ENCODE measurements at regions not wholly inside any gene's neighbourhood (a gene's known extent, or its start where the extent isn't known, plus 50 kb on each side); places are given as distances from the start of the nearest gene placed in this dataset.

GRCh38 chrX:82648062-82648461 is 860.0 kb upstream of the POU3F4 start:
- TF ChIP-seq SUZ12 (IDR thresholded peaks at IDR 0.05) (no peak), PKNOX1 (IDR thresholded peaks at IDR 0.05) (no peak), L3MBTL2 (conservative IDR thresholded peaks at IDR 0.05) (no peak), ARNT (IDR thresholded peaks at IDR 0.05) (no peak), HDGF (IDR thresholded peaks at IDR 0.05; ENCODE audit: borderline replicate concordance) (no peak)
- POLR2A ChIA-PET: no interaction called here
- no peak for DNase-seq (ENCODE audit: extremely low spot score)
- CTCF ChIA-PET: no interaction called here

- TF ChIP-seq ARNT (IDR thresholded peaks at IDR 0.05): no peak
- TF ChIP-seq BHLHE40 (IDR thresholded peaks at IDR 0.05; ENCODE audit: borderline replicate concordance): no peak
- TF ChIP-seq LEF1 (IDR thresholded peaks at IDR 0.05; ENCODE audit: borderline replicate concordance): no peak
- no peak for TF ChIP-seq SUZ12 (IDR thresholded peaks at IDR 0.05)
- CTCF ChIA-PET: no interaction called here
- POLR2A ChIA-PET: no interaction called here
- DNase-seq (ENCODE audit: extremely low spot score): no peak
These were observed 858.4 kb upstream of the POU3F4 start for GRCh38 chrX:82649645-82650044.

GRCh38 chrX:82658492-82658891 is 849.6 kb upstream of the POU3F4 start:
- ChIA-PET CTCF (no interaction called here), POLR2A (no interaction called here)
- TF ChIP-seq ELF4 (IDR thresholded peaks at IDR 0.05) (no peak), TARDBP (IDR thresholded peaks at IDR 0.05) (no peak), ARNT (IDR thresholded peaks at IDR 0.05) (no peak), FOXK2 (IDR thresholded peaks at IDR 0.05) (no peak), SUZ12 (IDR thresholded peaks at IDR 0.05) (no peak), CTBP1 (IDR thresholded peaks at IDR 0.05; ENCODE audit: borderline replicate concordance) (no peak), SP1 (IDR thresholded peaks at IDR 0.05) (no peak), PKNOX1 (IDR thresholded peaks at IDR 0.05) (no peak), LEF1 (IDR thresholded peaks at IDR 0.05; ENCODE audit: borderline replicate concordance) (no peak), FOXM1 (IDR thresholded peaks at IDR 0.05; ENCODE audit: borderline replicate concordance) (no peak), BHLHE40 (IDR thresholded peaks at IDR 0.05; ENCODE audit: borderline replicate concordance) (no peak), HDGF (IDR thresholded peaks at IDR 0.05; ENCODE audit: borderline replicate concordance) (no peak), FOXA1 (IDR thresholded peaks at IDR 0.05) (no peak), NFRKB (IDR thresholded peaks at IDR 0.05) (no peak), ZNF384 (IDR thresholded peaks at IDR 0.05) (no peak), L3MBTL2 (conservative IDR thresholded peaks at IDR 0.05) (no peak)
- no peak for DNase-seq (ENCODE audit: extremely low spot score)

- TF ChIP-seq ELF4 (IDR thresholded peaks at IDR 0.05) (no peak), L3MBTL2 (conservative IDR thresholded peaks at IDR 0.05) (no peak), TARDBP (IDR thresholded peaks at IDR 0.05) (no peak), PKNOX1 (IDR thresholded peaks at IDR 0.05) (no peak), FOXK2 (IDR thresholded peaks at IDR 0.05) (no peak), ARNT (IDR thresholded peaks at IDR 0.05) (no peak), FOXM1 (IDR thresholded peaks at IDR 0.05; ENCODE audit: borderline replicate concordance) (no peak), SUZ12 (IDR thresholded peaks at IDR 0.05) (no peak), HDGF (IDR thresholded peaks at IDR 0.05; ENCODE audit: borderline replicate concordance) (no peak), BHLHE40 (IDR thresholded peaks at IDR 0.05; ENCODE audit: borderline replicate concordance) (no peak)
- DNase-seq (ENCODE audit: extremely low spot score): no peak
- POLR2A ChIA-PET: no interaction called here
- CTCF ChIA-PET: no interaction called here
These were observed 841.7 kb upstream of the POU3F4 start for GRCh38 chrX:82666355-82666754.

GRCh38 chrX:82675104-82675503 is 833.0 kb upstream of the POU3F4 start:
- TF ChIP-seq BHLHE40 (IDR thresholded peaks at IDR 0.05; ENCODE audit: borderline replicate concordance) (no peak), FOXM1 (IDR thresholded peaks at IDR 0.05; ENCODE audit: borderline replicate concordance) (no peak), TARDBP (IDR thresholded peaks at IDR 0.05) (no peak), FOXA1 (IDR thresholded peaks at IDR 0.05) (no peak), L3MBTL2 (conservative IDR thresholded peaks at IDR 0.05) (no peak), SP1 (IDR thresholded peaks at IDR 0.05) (no peak)
- ChIA-PET POLR2A (no interaction called here), CTCF (no interaction called here)
- DNase-seq (ENCODE audit: extremely low spot score): no peak

GRCh38 chrX:82676386-82676785 is 831.7 kb upstream of the POU3F4 start:
- TF ChIP-seq PKNOX1 (IDR thresholded peaks at IDR 0.05) (no peak), ARNT (IDR thresholded peaks at IDR 0.05) (no peak), FOXM1 (IDR thresholded peaks at IDR 0.05; ENCODE audit: borderline replicate concordance) (no peak), SP1 (IDR thresholded peaks at IDR 0.05) (no peak), FOXK2 (IDR thresholded peaks at IDR 0.05) (no peak), CTBP1 (IDR thresholded peaks at IDR 0.05; ENCODE audit: borderline replicate concordance) (no peak), ZNF384 (IDR thresholded peaks at IDR 0.05) (no peak), BHLHE40 (IDR thresholded peaks at IDR 0.05; ENCODE audit: borderline replicate concordance) (no peak), L3MBTL2 (conservative IDR thresholded peaks at IDR 0.05) (no peak), TARDBP (IDR thresholded peaks at IDR 0.05) (no peak), NFRKB (IDR thresholded peaks at IDR 0.05) (no peak), ELF4 (IDR thresholded peaks at IDR 0.05) (no peak), SUZ12 (IDR thresholded peaks at IDR 0.05) (no peak)
- CTCF ChIA-PET: interaction anchor here (0.6 kb wide), 1 partner anchor 961 kb away, joined by 3 read pairs; no protein-coding TSS in a partner anchor
- POLR2A ChIA-PET: no interaction called here
- no peak for DNase-seq (ENCODE audit: extremely low spot score)
